IPS-NIHi7 (cell line): ENCODE measurements at regions not wholly inside any gene's neighbourhood (a gene's known extent, or its start where the extent isn't known, plus 50 kb on each side); places are given as distances from the start of the nearest gene placed in this dataset.
A peak's percentile ranks its signal among the peaks of the same experiment; 100 is the strongest.
"Not testable (repeated sequence)": the region's sequence is repeated elsewhere in the genome, so short reads cannot be mapped to it uniquely, and the experiment has no call there.

ENCODE experiments used
- DNase-seq: peaks from one replicate; pipeline ENCODE4 v3.0.0; 2012; ENCODE audit warnings: mixed read lengths; ENCODE audit errors: extremely low spot score

DNA sequence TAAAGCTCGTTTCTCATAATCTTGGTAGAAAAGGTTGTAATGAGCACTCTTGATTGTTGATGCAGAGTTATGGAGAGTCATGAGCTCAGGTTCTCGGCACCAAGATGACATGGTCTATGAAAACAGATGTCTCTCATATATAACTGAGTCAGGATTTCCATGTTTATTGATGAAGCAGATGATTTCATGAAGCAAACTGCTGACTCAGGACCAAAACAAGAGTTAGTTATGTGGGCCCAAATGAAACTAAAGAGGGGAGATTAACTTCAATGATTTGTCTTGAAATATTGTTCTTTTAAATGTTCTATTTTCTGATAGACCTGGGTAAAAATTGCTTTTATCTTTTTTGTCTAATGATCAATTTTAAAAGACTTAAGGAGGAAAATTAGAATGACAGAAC, 258.6 kb upstream of the CTNND2 start:
- no peak for DNase-seq

- DNase-seq, result no peak
Observed at GRCh38 chr5:12147513-12147912, 243.3 kb upstream of the CTNND2 start.

DNA sequence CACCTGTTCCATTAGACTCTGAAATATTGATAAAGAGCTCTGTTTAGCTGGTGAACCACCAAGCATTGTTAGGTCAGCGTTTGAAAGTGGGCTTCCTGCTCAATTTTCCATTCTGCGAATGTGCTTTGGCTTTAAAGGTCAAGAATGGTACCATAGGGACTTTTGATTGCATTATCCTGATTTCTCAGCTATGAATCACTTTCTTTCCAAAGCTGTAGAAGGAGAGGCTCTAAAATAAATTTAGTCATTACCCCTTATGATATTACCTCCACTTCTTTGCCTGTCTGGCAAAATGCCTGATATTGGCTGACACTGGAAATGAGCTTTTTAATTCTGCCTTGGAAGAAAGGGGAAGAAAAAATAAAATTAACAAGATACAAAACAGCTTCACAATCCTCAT, 237.2 kb upstream of the CTNND2 start:
- DNase-seq, result no peak

- no peak for DNase-seq
Observed at GRCh38 chr5:12133520-12133919, 229.3 kb upstream of the CTNND2 start.

DNA sequence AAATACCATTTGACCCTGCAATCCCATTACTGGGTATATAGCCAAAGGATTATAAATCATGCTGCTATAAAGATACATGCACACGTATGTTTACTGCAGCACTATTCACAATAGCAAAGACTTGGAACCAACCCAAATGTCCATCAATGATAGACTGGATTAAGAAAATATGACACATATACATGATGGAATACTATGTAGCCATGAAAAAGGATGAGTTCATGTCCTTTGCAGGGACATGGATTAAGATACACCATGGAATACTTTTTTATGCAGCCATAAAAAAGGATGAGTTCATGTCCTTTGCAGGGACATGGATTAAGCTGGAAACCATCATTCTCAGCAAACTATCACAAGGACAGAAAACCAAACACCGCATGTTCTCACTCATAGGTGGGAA, 226.8 kb upstream of the CTNND2 start:
- not testable (repeated sequence) for DNase-seq

DNA sequence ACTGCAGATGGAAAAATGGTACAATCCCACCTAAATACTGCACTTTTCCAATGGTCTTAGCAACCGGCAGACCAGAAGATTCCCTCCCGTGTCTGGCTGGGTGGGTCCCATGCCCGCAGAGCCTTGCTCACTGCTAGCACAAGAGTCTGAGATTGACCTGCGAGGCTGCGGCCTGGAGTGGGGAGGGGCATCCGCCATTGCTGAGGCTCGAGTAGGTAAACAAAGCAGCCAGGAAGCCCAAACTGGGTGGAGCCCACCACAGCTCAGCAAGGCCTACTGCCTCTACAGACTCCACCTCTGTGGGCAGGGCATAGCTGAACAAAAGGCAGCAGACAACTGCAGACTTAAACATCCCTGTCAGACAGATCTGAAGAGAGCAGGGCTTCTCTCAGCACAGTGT, 221.6 kb upstream of the CTNND2 start:
- no peak for DNase-seq

- DNase-seq, result no peak
Observed at GRCh38 chr5:12119657-12120056, 215.4 kb upstream of the CTNND2 start.

- DNase-seq, result no peak
Observed at GRCh38 chr5:12114075-12114474, 209.8 kb upstream of the CTNND2 start.

DNA sequence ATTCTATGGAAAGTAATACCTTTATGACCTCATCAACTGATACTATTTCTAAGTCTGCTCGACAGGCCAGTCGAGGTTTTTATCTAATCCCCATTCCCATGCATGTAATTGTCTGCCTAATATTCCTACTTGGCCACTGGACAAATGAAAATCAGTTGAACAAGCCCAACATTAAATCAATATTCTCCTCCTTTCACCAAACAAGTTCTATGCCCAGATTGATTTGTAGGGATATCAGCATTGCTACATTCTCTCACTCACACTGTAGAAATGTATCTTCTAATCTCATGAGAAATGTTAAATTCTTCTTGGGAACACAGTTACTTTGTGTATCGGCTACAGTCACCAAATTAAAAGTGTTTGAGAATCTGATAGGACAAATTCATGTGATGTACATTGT, 208.8 kb upstream of the CTNND2 start:
- no peak for DNase-seq

DNA sequence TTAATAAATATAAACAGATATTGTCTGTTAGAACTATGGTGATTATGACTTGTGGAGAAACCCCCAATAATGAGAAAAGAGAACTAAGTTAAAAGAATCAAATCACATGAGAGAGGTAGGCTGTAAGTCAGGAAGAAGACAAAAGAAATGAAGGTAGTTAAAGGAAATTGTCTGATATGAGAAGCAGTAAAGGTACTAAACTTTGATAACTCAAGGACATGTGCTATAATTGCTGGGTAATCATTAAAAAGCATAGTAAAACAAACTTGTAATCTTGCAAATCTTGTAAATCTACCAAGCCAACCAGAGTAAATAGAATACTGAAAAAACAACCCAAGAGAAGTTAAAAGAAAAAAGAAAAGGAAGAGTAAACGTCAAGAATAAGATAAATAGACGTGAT, 207.0 kb upstream of the CTNND2 start:
- no peak for DNase-seq

DNA sequence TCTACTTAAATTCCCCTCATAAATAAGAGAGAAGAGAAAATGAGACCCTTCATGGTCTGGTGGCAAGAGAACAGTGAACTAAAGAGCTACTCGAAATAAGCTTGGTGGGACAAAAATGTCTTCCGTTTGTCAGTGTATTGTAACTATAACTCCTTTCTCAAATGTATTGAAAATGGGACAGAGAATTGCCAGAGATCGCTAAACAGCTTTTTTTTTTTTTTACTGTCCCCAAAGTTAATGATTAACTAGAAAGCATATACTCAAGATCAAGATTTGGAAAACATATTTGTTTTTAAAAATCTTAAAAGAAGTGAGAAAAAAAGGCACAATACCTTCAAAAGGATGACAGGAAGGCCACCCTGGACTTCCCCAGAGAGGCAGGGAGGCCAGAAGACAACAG, 206.4 kb upstream of the CTNND2 start:
- DNase-seq, result no peak

- no peak for DNase-seq
Observed at GRCh38 chr5:12109075-12109688, 204.9 kb upstream of the CTNND2 start.

DNA sequence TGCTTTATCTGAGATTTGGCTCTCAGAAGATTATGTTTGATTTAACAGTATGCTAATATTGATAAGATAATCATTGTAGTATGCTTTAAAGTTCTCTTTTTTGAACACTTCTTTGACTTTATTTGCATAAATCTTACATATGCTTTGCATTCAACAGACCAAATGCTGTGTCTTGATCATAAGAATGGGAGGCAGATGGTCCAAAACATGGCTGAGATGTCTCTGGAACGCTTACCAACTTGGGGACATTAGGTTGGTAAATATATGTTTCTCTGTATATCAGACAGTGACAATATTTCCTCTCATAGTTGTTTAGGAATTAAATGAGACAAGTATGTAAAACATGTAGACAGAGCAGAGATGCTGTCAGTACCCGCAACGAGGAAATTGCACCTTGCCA, 197.9 kb upstream of the CTNND2 start:
- no peak for DNase-seq

DNA sequence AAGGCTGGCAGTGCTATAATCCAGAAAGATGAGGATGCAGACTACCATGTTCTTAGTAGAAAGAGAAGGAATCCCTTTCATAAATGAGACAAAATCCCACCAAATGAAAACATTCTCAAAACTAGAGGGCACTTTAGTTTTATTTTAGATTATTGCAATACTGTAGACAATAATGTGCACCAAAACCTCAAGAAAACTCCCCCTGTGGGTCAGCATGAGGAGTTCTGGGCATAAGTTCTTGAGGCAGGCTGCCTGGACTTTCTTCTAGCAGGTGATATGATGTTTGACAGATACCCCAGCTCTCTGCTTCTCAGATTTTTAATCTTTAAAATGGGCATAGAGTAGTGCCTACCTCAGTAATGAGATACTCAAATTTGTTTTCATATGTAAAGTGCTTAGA, 196.3 kb upstream of the CTNND2 start:
- DNase-seq, result no peak

DNA sequence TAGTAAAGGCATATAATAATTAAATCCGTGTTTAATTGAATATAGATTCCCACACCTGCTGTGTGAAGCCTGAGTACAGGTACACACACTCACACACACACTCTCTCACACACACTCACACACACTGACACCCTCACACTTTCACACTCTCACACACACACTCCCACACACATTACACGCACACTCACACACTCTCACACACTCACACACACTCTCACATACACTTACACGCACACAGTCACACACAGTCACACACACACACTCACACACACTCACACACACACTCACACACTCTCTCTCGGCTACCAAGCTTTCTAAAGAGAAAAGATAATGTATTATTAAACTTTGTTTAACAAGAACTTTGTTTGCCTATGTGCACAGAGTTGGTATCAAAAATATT, 195.1 kb upstream of the CTNND2 start:
- no peak for DNase-seq

DNA sequence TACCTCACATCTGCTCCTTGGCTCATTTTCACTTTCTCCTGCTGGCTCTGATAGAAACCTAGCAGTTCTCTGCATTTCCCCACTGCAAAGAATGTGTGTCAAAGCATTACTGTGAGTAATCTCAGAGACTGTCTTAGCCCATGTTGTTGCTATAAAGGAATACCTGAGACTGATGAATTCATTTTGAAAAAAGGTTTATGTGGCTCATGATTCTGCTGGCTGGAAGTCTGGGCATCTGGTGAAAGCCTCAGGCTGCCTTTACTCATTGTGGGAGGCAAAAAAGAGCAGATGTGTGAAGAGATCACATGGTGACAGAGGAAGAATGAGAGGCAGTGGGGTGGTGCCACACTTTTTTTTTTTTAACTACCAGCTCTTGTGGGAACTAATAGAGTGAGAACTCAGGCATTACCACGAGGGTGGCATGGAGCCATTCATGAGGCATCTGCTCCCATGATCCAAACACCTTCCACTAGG, 191.6 kb upstream of the CTNND2 start:
- no peak for DNase-seq

DNA sequence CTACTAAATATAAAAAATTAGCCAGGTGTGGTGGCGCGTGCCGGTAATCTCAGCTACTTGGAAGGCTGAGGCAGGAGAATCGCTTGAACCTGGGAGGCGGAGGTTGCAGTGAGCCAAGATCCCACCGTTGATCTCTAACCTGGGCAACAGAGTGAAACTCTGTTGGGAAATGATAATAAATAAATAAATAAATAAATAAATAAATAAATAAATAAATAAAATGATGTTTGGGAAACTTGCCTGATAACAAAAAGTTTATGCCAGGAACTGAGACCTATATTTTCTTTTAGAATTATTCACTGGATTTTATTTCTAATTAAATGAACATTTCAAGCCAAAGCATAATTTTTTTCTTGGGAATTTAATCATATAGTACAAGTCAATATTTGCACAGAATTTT, 189.3 kb upstream of the CTNND2 start:
- no peak for DNase-seq

GRCh38 chr5:12080761-12081160, 176.5 kb upstream of the CTNND2 start:
- no peak for DNase-seq

DNA sequence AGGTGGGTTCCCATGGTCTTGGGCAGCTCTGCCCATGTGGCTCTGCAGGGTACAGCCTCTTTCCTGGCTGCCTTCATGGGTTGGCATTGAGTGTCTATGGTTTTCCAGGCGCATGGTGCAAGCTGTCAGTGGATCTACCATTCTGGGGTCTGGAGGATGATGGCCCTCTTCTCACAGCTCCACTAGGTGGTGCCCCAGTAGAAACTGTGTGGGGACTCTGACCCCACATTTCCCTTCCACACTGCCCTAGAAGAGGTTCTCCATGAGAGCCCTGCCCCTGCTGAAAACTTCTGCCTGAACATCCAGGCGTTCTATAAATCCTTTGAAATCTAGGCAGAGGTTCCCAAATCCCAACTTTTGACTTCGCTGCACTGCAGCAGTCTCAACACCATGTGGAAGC, 174.0 kb upstream of the CTNND2 start:
- DNase-seq, result not testable (repeated sequence)

DNA sequence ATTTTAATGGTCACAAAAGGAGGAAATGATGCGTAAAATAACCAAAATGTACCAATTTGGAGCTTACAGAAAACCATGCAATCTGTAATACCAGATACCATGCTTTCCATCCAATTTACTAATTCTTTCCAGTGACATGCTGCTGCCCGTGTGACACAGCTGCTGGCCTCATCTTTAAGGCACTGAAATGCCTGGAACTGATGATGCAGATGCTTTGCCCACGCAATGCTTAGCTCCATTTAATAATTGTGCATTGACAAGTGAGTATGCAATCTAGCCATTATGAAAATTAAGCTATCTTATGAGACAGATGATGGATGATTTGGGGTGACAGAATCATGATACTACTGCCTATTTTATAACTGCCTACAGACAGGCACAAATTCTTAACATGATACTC, 169.2 kb upstream of the CTNND2 start:
- no peak for DNase-seq

GRCh38 chr5:12072441-12072840, 168.2 kb upstream of the CTNND2 start:
- no peak for DNase-seq

GRCh38 chr5:12071455-12071854, 167.2 kb upstream of the CTNND2 start:
- DNase-seq, result no peak

- DNase-seq, result peak; percentile 22
Observed at GRCh38 chr5:12023614-12024241, 119.5 kb upstream of the CTNND2 start.

- no peak for DNase-seq
Observed at GRCh38 chr5:12022444-12022843, 118.2 kb upstream of the CTNND2 start.
